GM21723 (cell line): ENCODE measurements at regions not wholly inside any gene's neighbourhood (a gene's known extent, or its start where the extent isn't known, plus 50 kb on each side); places are given as distances from the start of the nearest gene placed in this dataset.
"Not testable (repeated sequence)": the region's sequence is repeated elsewhere in the genome, so short reads cannot be mapped to it uniquely, and the experiment has no call there.

Experiments used
- ATAC-seq: cut with Tn5 transposase; IDR thresholded peaks from one replicate; pipeline ENCODE4 v1.9.1; 2021; ENCODE audit warnings: mild to moderate bottlenecking, moderate library complexity; ENCODE audit not compliant: unreplicated experiment

- no peak for ATAC-seq
Measured at GRCh38 chr10:5576780-5577624, 52.2 kb downstream of the CALML3 start.

- not testable (repeated sequence) for ATAC-seq
Measured at GRCh38 chr10:5580038-5580428, 55.3 kb downstream of the CALML3 start.

- ATAC-seq = peak; percentile 62
Measured at GRCh38 chr10:5581670-5582566, 57.2 kb downstream of the CALML3 start.

GRCh38 chr10:5582736-5583135 lies 58.0 kb downstream of the CALML3 start:
- no peak for ATAC-seq

GRCh38 chr10:5583525-5584175 lies 58.9 kb downstream of the CALML3 start:
- peak; percentile 51 for ATAC-seq

- ATAC-seq = peak; percentile 61
Measured at GRCh38 chr10:5584895-5585516, 60.2 kb downstream of the CALML3 start.

- ATAC-seq = no peak
Measured at GRCh38 chr10:5585517-5586206, 60.9 kb downstream of the CALML3 start.

GRCh38 chr10:5587151-5588079 lies 62.7 kb downstream of the CALML3 start:
- no peak for ATAC-seq

- ATAC-seq = no peak
Measured at GRCh38 chr10:5588080-5588453, 63.3 kb downstream of the CALML3 start.

GRCh38 chr10:5588603-5589002 lies 63.8 kb downstream of the CALML3 start:
- ATAC-seq = no peak
